ENCODE measurements at regions not wholly inside any gene's neighbourhood (a gene's known extent, or its start where the extent isn't known, plus 50 kb on each side); places are given as distances from the start of the nearest gene placed in this dataset.

- DNase-seq (ENCODE audit: low read depth) = peak; percentile 2
Measured at GRCh38 chr9:2317591-2317990, 302.4 kb downstream of the SMARCA2 start.

GRCh38 chr9:2319421-2319820 lies 302.2 kb upstream of the VLDLR start:
- peak; percentile 20 for DNase-seq (ENCODE audit: low read depth)

DNA sequence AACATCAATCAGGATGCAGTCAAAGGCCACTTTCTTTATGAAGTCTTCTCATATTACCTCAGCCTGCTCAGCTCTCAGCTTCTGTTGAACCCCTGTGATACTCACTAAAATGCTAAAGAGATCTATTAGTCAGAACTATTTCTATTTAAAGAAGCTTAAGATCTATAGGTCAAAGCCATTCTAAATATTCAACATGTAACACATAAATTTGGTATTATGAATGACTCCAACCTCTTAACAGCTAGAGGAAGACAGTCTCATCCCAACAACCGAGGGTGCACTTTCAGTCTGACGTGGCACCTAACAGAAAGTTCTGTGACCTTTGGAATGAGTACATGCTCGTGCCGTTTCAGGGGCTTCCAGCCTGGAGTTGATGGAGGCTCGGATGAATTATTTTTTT lies 301.5 kb upstream of the VLDLR start:
- peak; percentile 72 for DNase-seq (ENCODE audit: low read depth)

DNA sequence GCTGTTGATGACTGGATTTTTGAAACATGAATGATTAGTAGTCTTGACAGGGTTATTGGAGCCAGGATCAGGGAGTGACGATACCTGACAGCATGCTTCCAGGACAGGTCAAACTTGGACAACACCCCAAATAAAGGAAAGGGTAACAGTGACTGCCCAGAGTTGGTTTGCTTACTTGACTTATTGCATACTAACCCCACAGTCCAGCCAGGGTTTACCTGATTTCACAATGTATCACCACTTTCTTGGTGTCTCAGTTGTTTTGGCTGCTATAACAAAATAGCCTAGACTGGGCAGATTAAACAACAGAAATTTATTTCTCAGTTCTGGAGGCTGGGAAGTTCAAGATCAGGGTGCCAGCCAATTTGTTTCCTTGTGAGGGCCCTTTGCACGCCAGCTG lies 301.0 kb upstream of the VLDLR start:
- no peak for DNase-seq (ENCODE audit: low read depth)

- DNase-seq (ENCODE audit: low read depth) = no peak
Measured at GRCh38 chr9:2321523-2322148, 300.0 kb upstream of the VLDLR start.

DNA sequence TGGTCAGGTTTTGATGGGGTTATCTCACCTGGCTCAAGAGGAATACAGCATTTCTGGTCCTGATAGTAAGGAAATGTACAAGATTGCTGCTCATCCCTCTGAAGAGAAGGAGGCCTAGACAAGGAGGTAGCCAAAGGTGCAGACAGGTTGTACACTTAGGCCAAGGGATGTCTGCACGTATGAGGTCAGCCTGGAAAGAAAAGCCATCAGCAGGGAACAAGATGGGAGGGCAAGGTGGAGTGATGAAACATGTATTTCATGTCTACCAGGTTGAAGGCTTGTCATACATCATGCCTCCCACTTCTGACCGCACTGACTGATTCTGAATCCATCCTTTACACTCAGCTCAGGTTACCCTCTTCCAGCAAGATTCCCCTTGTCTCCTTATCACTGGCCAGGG lies 296.8 kb upstream of the VLDLR start:
- DNase-seq (ENCODE audit: low read depth) = no peak

DNA sequence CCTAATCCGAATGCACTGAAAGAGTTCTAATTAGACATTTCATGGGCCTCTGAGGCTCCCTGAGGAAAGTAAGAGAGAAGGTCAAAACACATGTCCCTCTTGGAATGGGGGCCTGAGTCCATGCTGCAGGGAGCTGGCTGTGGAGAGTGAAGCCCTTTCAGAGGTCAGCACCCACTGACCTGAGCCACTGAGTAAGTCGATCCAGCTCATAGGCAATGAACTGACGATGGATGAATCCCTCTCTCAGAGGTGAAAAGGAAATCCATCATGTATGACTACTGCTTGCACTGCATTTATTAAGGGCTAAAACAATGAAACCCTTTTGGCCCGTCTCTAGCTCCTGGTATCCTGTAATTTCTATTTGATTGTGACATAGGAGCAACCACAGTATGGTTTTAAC lies 288.9 kb upstream of the VLDLR start:
- no peak for DNase-seq (ENCODE audit: low read depth)

GRCh38 chr9:2335260-2335659 lies 286.3 kb upstream of the VLDLR start:
- DNase-seq (ENCODE audit: low read depth) = no peak

- DNase-seq (ENCODE audit: low read depth) = no peak
Measured at GRCh38 chr9:2336055-2336454, 285.5 kb upstream of the VLDLR start.

DNA sequence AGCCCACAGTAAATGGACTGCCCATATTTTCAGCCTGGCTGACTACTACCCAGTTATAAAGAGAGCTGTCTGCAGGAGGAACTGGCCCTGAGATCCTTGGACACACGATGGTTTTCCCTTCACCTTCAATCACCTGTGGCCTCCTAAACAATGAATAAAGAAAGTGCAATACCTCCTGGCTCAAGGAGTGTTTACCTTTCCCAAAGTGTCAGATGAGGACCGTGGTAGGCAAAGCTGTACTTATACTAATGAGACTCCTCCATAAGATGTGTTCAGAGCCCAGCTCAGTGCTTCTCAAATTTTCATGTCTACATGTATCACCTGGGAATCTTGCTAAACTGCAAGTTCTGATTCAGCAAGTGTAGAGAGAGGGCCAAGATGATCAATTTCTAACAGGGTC lies 284.5 kb upstream of the VLDLR start:
- no peak for DNase-seq (ENCODE audit: low read depth)

DNA sequence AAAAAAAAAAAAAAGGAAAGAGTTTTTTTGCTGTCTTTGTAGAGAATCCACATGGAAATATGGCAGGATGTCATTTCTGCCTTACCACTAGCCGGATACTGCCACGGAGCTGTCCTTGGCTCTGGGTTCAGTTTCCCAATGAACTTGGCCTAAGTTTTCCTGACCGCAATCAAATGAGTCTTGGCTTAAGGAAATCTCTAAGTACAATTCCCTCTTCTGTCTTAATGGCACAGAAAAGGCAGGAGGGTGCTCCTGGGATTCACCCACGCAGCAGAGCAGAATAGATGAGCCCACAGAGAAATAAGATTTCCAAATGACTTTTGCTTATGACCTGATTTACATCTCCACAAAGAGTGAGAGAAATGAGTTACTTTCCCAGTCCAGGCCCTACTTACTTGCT lies 284.0 kb upstream of the VLDLR start:
- no peak for DNase-seq (ENCODE audit: low read depth)

DNA sequence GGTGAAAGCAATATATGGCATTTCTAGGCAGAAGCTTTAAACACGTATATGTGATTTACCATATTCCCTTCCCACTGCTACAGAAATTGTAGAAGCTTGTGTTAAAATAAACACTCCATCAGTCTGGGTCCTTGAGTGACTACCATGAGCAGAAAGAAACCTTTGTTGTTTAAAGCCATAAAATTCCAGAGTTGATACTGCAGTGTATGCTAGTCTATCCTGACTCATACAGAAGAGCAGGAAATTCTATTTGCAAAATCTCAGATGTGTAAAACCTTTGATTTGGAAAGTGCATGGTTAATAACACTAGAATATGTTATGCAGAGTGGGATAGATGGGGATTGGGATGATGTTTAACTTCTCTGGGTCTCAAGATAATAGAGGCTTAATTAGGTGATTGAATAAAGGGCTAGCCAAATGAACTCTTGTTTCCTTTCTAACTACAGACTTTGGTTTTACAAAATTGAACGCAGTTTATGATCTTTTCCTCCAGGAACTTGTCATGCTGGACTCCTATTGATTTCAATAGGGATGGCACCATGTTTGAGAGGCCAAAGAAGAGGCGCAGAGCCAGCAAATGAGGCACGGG lies 282.7 kb upstream of the VLDLR start:
- no peak for DNase-seq (ENCODE audit: low read depth)

GRCh38 chr9:2339416-2339815 lies 282.2 kb upstream of the VLDLR start:
- DNase-seq (ENCODE audit: low read depth) = no peak

DNA sequence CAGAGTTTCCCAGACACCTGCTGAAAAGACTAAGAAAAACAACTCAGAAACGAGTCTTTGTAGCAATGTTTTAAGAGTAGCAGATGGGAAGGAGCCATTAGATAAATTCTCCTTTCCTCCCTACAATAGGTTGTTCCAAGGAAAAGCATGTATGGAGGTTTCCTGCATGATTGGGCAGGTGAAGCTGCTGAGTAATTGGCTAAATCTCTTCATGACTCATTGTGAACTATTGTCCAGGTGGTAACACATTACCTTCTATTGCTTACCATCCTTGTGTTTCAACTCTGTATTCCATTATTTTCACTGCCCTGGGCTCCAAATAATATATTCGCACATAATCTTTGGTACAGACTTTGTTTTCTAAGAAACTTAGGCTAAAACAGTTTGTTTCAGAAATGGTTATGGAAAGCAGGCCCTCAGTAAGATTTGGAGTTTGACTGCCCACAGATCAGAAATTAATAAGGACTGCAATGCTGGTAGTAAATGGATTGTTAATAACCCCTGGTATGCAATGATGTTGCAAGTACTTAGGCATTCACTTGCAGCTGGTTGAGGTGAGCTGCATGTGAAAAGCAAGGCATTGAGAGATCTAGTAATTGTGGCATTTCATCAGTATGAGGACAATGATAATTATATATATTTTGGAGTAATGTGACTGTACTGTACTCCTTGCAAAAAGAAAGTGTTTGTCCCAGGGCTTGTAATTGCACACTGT lies 281.4 kb upstream of the VLDLR start:
- DNase-seq (ENCODE audit: low read depth) = no peak

- no peak for DNase-seq (ENCODE audit: low read depth)
Measured at GRCh38 chr9:2341126-2341525, 280.5 kb upstream of the VLDLR start.

DNA sequence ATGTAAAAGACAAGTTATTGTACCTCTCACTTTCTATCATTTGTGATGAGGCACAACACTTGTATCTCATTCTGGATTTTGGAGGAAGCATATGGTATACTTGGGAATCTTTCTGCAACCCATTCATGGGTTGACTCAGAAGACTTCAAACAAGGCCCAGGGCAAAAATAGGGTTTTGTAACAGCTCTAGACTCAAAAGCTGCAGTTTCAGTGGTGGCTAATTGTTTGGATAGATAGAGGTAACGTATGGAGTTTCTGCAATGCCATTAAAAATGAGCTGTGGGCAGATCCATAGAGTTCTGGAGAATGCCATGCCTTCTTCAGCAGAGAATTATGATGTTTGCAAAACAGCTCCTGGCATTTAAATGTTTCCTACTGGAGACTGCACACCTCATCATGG lies 279.6 kb upstream of the VLDLR start:
- no peak for DNase-seq (ENCODE audit: low read depth)

- no peak for DNase-seq (ENCODE audit: low read depth)
Measured at GRCh38 chr9:2343756-2344155, 277.8 kb upstream of the VLDLR start.

DNA sequence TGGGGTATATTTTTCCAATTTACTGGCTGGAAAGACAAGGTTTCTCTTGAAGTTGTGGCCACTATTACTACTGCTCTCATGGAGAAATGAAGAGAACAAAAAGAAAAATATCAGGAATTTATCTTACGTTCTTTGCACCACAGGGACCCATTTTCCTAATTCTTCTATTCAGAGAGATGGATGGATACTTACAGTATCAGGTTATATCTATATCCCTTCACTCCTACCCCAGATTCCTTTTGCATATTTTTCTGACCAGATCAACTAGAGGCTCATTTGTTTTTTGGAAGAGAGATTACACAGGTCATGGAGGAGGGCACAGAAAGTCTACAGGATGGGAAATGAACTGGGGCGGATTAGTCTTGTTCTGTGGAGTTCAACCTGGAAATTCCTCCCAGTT lies 277.2 kb upstream of the VLDLR start:
- no peak for DNase-seq (ENCODE audit: low read depth)

DNA sequence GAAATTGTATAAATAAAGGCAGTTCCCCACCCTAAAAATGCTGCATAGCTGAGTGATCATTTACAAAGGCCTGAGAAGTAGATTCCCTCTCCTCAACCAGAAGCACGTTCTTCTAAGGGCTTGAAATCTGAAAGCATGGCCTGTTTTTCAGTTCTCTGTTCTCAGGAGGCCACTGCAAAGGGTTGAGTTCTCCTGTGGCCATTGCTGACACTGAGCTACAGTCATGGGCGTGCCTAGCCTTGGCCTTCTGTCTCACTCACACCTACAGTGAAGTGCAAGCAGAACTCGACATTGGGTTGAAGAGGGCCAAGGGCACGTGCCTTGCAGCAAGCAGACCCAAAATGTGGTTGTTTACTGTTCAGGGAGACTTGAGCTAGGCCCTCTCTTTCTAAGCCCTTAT lies 276.6 kb upstream of the VLDLR start:
- DNase-seq (ENCODE audit: low read depth) = no peak

GRCh38 chr9:2346277-2346913 lies 275.2 kb upstream of the VLDLR start:
- DNase-seq (ENCODE audit: low read depth) = no peak

GRCh38 chr9:2351324-2351723 lies 270.3 kb upstream of the VLDLR start:
- no peak for DNase-seq (ENCODE audit: low read depth)

DNA sequence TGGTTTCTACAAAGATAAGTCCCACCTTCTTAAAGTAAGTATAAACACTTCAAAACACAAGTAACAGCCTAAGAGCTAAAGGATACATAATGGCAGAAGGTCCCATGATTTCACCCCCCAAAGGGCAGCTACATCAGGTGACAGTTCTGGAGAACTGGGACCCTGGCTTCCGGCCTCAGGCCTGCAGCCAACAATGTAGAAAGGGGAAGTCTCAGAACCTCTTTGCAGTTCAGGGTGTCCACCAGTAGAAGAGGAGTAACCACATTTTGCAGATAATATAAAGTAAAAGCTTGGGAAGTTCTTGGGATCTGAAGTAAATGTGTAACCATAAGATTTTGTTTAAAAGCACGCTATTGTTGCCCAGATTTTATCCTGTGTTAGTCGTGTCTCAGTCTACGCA lies 267.4 kb upstream of the VLDLR start:
- DNase-seq (ENCODE audit: low read depth) = no peak

All from ELR (cell line).